Uterus (tissue), 3 donors: ENCODE measurements at regions not wholly inside any gene's neighbourhood (a gene's known extent, or its start where the extent isn't known, plus 50 kb on each side); places are given as distances from the start of the nearest gene placed in this dataset.

Experiments
- DNase-seq, 2 donors: peaks; one replicate each; pipeline ENCODE4 v3.0.0-alpha.2; 2019 to 2020
- H3K27ac ChIP-seq, 2 donors: fragments of 200-600 bp; sonication (generic); 1 replicate in 1 of 2; 2 replicates in 1 of 2; pipeline ENCODE4 v1.5.1; 2016 to 2018
- H3K27me3 ChIP-seq, 2 donors: fragments of 200-600 bp; sonication (generic); one replicate each; pipeline ENCODE4 v1.5.1; 2018 to 2019; ENCODE audit warnings: control low read depth in 1 of 2
- H3K36me3 ChIP-seq, 2 donors: fragments of 200-600 bp; sonication (generic); one replicate each; pipeline ENCODE4 v1.5.1; 2019; ENCODE audit warnings: control low read depth in 1 of 2
- H3K4me1 ChIP-seq, 2 donors: fragments of 200-600 bp; sonication (generic); one replicate each; pipeline ENCODE4 v1.5.1; 2018 to 2019; ENCODE audit warnings: control low read depth in 1 of 2
- H3K4me3 ChIP-seq, 2 donors: fragments of 200-600 bp; sonication (generic); 1 replicate in 1 of 2; 2 replicates in 1 of 2; pipeline ENCODE4 v1.5.1; 2018 to 2019; ENCODE audit warnings: mild to moderate bottlenecking in 1 of 2
- H3K9me3 ChIP-seq, 2 donors: fragments of 200-600 bp; sonication (generic); one replicate each; pipeline ENCODE4 v1.5.1; 2019; ENCODE audit warnings: control low read depth in 1 of 2
- CTCF ChIP-seq, 4 experiments: fragments of 200-600 bp in 2 of 4; fragments of 450-650 bp in 2 of 4; sonication (generic) in 2 of 4; IDR thresholded peaks; one replicate each; pipeline ENCODE4 v1.5.1; 2016 to 2019; ENCODE audit warnings: antibody characterized with exemption in 4 of 4, mild to moderate bottlenecking in 2 of 4, moderate library complexity in 1 of 4
- POLR2A ChIP-seq, 2 donors: fragments of 450-650 bp; IDR thresholded peaks; one replicate each; pipeline ENCODE4 v1.6.1; 2016; ENCODE audit warnings: antibody characterized with exemption in 2 of 2, mild to moderate bottlenecking in 1 of 2, moderate library complexity in 1 of 2
- intact Hi-C: fragments of 100-400 bp; cut with DNase I; formaldehyde crosslinking; loops from one replicate; pipeline ENCODE4 v1.15.1; 2023; ENCODE audit warnings: low total_unique reads
- donor health status: DM: yes; HTN: yes; CAD: no.

GRCh38 chr4:163762741-163763140, 268.3 kb downstream of the TMA16 start:
- no peak overlapping the region for H3K27ac ChIP-seq
- DNase-seq, result no peak
- H3K4me3 ChIP-seq, result no peak overlapping the region
- TF ChIP-seq POLR2A (IDR thresholded peaks at IDR 0.05) (no peak), CTCF (IDR thresholded peaks at IDR 0.05) (no peak)
- H3K4me1 ChIP-seq, result no peaks in the 10 kb centered on the region
- no peaks in the 10 kb centered on the region for H3K36me3 ChIP-seq
- H3K27me3 ChIP-seq, result no peaks in the 10 kb centered on the region
- intact Hi-C loops, result no loop called here
- H3K9me3 ChIP-seq, result no peaks in the 10 kb centered on the region

DNA sequence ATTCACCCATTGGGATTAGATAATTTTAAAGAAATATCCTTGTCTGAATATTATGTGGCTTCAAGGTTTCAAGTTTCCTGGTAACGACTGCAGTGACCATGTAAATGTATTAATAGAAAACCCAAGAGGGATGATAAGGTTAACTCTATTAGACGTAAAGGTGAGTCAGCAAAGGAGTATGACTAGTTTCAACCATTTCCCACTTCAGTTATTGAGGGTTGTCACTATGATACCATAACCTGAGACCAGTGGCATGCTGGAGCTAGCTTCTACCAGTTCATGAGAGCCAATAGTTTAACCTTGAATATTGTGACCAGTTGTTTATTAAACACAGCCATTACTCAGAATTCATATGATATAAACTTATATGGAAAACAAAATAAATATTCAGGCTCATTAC, 270.1 kb downstream of the TMA16 start:
- no peak for DNase-seq
- Histone ChIP-seq H3K4me1 (no peaks in the 10 kb centered on the region), H3K4me3 (no peak overlapping the region), H3K36me3 (no peaks in the 10 kb centered on the region), H3K27ac (no peak overlapping the region), H3K9me3 (no peaks in the 10 kb centered on the region), H3K27me3 (no peaks in the 10 kb centered on the region)
- intact Hi-C loops, result no loop called here
- TF ChIP-seq POLR2A (IDR thresholded peaks at IDR 0.05), result no peak
- no peak for TF ChIP-seq CTCF (IDR thresholded peaks at IDR 0.05)

DNA sequence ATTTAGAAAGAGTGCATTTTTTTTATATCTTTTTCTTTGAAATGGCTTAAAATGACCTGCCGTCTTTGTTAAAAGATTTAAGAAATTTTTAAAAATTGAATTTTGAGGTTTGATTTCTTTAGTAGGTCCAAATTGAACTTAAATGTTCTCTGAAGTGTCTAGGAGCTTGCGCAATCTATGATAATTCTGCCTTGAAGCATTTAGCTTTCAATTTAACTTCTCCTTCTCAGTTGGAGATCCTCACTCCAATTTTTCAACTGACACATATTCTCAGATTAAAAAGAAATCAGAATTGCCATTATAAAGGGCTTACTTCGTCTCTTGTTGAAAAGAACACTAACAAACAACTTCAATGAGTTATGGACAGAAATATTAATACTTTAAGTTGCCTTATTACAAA, 273.5 kb downstream of the TMA16 start:
- DNase-seq, result no peak
- H3K4me3 ChIP-seq, result no peak overlapping the region
- no peaks in the 10 kb centered on the region for H3K36me3 ChIP-seq
- H3K27ac ChIP-seq, result no peak overlapping the region
- intact Hi-C loops, result no loop called here
- no peaks in the 10 kb centered on the region for H3K27me3 ChIP-seq
- no peaks in the 10 kb centered on the region for H3K9me3 ChIP-seq
- H3K4me1 ChIP-seq, result no peaks in the 10 kb centered on the region
- TF ChIP-seq POLR2A (IDR thresholded peaks at IDR 0.05) (no peak), CTCF (IDR thresholded peaks at IDR 0.05) (no peak)

DNA sequence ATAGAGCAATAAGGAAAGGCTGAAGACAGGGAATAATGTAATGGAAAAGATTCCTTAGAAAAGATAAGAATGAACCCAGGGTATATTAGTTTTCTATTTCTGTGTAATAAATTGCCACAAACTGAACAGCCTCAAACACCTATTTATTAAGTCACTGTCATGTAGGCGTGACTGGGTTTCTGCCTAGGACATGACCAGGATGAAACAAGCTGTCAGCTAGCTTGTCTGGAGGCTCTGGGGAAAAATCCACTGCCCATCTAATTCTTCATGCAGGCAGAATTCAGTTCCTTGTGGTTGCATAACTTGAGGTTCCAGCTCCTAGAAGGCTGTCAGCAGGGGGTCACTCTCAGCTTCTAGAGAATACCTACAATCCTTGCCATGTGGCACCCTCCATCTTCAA, 277.7 kb downstream of the TMA16 start:
- Histone ChIP-seq H3K4me1 (no peaks in the 10 kb centered on the region), H3K4me3 (no peak overlapping the region), H3K36me3 (no peaks in the 10 kb centered on the region), H3K27ac (no peak overlapping the region), H3K27me3 (no peaks in the 10 kb centered on the region), H3K9me3 (no peaks in the 10 kb centered on the region)
- TF ChIP-seq CTCF (IDR thresholded peaks at IDR 0.05), result no peak
- no peak for TF ChIP-seq POLR2A (IDR thresholded peaks at IDR 0.05)
- intact Hi-C loops, result no loop called here
- DNase-seq, result no peak

DNA sequence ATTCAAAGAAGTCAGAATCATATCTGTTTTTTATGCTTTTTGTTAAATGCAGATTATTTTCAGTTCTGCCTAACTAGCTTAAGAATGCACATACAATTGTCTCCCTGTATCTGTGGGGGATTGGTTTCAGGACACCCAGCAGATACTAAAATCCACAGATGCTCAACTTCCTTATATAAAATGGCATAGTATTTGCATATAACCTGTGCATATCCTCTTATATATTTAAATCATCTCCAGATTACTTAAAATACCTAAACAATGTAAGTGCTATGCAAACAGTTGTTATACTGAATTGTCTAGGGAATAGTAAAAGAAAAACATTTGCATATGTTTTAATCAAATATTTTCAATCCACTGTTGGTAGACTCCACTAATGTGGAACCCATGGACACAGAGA, 279.4 kb downstream of the TMA16 start:
- DNase-seq, result no peak
- intact Hi-C loops, result no loop called here
- Histone ChIP-seq H3K9me3 (no peaks in the 10 kb centered on the region), H3K27ac (no peak overlapping the region), H3K36me3 (no peaks in the 10 kb centered on the region), H3K27me3 (no peaks in the 10 kb centered on the region), H3K4me3 (no peak overlapping the region), H3K4me1 (no peaks in the 10 kb centered on the region)
- TF ChIP-seq CTCF (IDR thresholded peaks at IDR 0.05), result no peak
